PC-9 (cell line): ENCODE measurements at regions not wholly inside any gene's neighbourhood (a gene's known extent, or its start where the extent isn't known, plus 50 kb on each side); places are given as distances from the start of the nearest gene placed in this dataset.
"Not testable (repeated sequence)": the region's sequence is repeated elsewhere in the genome, so short reads cannot be mapped to it uniquely, and the experiment has no call there.

Experiments used
- BruUV-seq: library from RNA; stranded (reverse); fragments of 400-500 nt; replicated peaks from 2 replicates; lab custom pipeline; 2021; lab: Mats Ljungman, UMichigan
- CTCF ChIA-PET: fragments of 300-600 bp; sonication (Branson Sonifier 250); formaldehyde crosslinking; loops from one replicate; lab custom pipeline; 2022; ENCODE audit warnings: antibody characterized with exemption; lab: Charles Lee
- POLR2A ChIA-PET: fragments of 300-600 bp; sonication (Branson Sonifier 250); formaldehyde crosslinking; loops from one replicate; lab custom pipeline; 2022; ENCODE audit warnings: antibody characterized with exemption; ENCODE audit not compliant: unreplicated experiment; lab: Charles Lee
- DNase-seq, 2 experiments: peaks; one replicate each; pipeline versions ENCODE4 v3.0.0 to v3.0.0-alpha.2; 2015 to 2022; ENCODE audit warnings: mixed read lengths in 1 of 2
- H2AFZ ChIP-seq: fragments of 200-600 bp; sonication (generic); 2 replicates; pipeline ENCODE4 v1.8.1; 2017; ENCODE audit warnings: antibody characterized with exemption
- H3F3A ChIP-seq: fragments of 200-600 bp; sonication (generic); 2 replicates; pipeline ENCODE4 v1.8.1; 2017; ENCODE audit warnings: antibody characterized with exemption, mild to moderate bottlenecking, low read depth; ENCODE audit not compliant: insufficient read depth
- H3K27ac ChIP-seq: fragments of 200-600 bp; sonication (generic); 2 replicates; pipeline ENCODE4 v1.6.1; 2016; ENCODE audit warnings: mixed run types
- H3K27me3 ChIP-seq: fragments of 200-600 bp; sonication (generic); 2 replicates; pipeline ENCODE4 v1.6.1; 2016; ENCODE audit warnings: low read depth, mixed run types; ENCODE audit not compliant: insufficient read depth
- H3K36me3 ChIP-seq: fragments of 200-600 bp; sonication (generic); 2 replicates; pipeline ENCODE4 v1.6.1; 2016; ENCODE audit warnings: low read depth, mixed run types
- H3K4me1 ChIP-seq: fragments of 200-600 bp; sonication (generic); replicated peaks from 2 replicates; pipeline ENCODE4 v1.6.1; 2016; ENCODE audit warnings: mixed run types; ENCODE audit not compliant: insufficient read depth
- H3K4me2 ChIP-seq: fragments of 200-600 bp; sonication (generic); 2 replicates; pipeline ENCODE4 v1.6.1; 2017; ENCODE audit warnings: mixed run types
- H3K4me3 ChIP-seq: fragments of 200-600 bp; sonication (generic); 2 replicates; pipeline ENCODE4 v1.6.1; 2016; ENCODE audit warnings: mixed run types
- H3K79me2 ChIP-seq: fragments of 200-600 bp; sonication (generic); 2 replicates; pipeline ENCODE4 v1.6.1; 2017; ENCODE audit warnings: low read depth, mixed run types
- H3K9me2 ChIP-seq: fragments of 200-600 bp; sonication (generic); 2 replicates; pipeline ENCODE4 v1.8.1; 2017; ENCODE audit warnings: mild to moderate bottlenecking; ENCODE audit not compliant: insufficient read depth
- H3K9me3 ChIP-seq: fragments of 200-600 bp; sonication (generic); 2 replicates; pipeline ENCODE4 v1.8.1; 2016; ENCODE audit warnings: low read depth; ENCODE audit not compliant: insufficient read depth
- H4K20me1 ChIP-seq: fragments of 200-600 bp; sonication (generic); 2 replicates; pipeline ENCODE4 v1.8.1; 2017; ENCODE audit not compliant: insufficient read depth
- EZH2 ChIP-seq: fragments of 200-600 bp; sonication (generic); IDR thresholded peaks from 2 replicates; pipeline ENCODE4 v1.8.0; 2017; ENCODE audit warnings: antibody characterized with exemption, low read depth
- intact Hi-C: fragments of 100-400 bp; cut with micrococcal nuclease; formaldehyde crosslinking; loops from one replicate; pipeline ENCODE4 v1.10.0; 2022; ENCODE audit not compliant: unreplicated experiment
- TF ChIP-seq, protein P1 (sequence below): fragments of 200-600 bp; sonication (generic); conservative IDR thresholded peaks from 2 replicates; pipeline ENCODE4 v1.6.1; 2017; ENCODE audit warnings: mixed run types, antibody characterized with exemption, mild to moderate bottlenecking, moderate library complexity

DNA sequence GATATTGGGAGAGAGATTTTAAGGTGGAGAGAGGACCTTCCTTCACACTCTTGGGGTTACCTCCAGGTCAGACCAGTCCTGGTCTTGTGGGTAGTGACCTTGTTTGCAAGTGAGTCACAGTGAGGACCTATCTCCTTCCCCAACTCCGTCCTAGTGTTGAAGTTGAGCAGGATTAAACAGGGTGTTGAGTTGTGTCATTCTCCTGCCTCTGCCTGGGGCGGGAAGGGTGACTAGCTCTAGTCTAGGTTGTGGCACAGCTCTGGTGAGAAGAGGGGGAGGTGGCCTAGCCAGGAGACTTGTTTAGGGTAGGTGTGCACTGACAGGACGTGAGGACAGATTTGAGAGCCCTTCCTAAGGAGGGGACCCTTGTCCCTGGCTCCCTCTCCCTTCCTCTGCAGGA lies 119.6 kb upstream of the PITX1 start:
- H3K4me2 ChIP-seq: peak overlapping the region; percentile 63
- no peaks in the 10 kb centered on the region for H3K36me3 ChIP-seq
- no peaks in the 10 kb centered on the region for H3K27me3 ChIP-seq
- ChIA-PET CTCF (no interaction called here), POLR2A (no interaction called here)
- TF ChIP-seq, protein P1, sequence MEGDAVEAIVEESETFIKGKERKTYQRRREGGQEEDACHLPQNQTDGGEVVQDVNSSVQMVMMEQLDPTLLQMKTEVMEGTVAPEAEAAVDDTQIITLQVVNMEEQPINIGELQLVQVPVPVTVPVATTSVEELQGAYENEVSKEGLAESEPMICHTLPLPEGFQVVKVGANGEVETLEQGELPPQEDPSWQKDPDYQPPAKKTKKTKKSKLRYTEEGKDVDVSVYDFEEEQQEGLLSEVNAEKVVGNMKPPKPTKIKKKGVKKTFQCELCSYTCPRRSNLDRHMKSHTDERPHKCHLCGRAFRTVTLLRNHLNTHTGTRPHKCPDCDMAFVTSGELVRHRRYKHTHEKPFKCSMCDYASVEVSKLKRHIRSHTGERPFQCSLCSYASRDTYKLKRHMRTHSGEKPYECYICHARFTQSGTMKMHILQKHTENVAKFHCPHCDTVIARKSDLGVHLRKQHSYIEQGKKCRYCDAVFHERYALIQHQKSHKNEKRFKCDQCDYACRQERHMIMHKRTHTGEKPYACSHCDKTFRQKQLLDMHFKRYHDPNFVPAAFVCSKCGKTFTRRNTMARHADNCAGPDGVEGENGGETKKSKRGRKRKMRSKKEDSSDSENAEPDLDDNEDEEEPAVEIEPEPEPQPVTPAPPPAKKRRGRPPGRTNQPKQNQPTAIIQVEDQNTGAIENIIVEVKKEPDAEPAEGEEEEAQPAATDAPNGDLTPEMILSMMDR: no peak
- TF ChIP-seq EZH2: no peak
- no peaks in the 10 kb centered on the region for H3K9me3 ChIP-seq
- H3K27ac ChIP-seq: peak overlapping the region; percentile 98
- H3K9me2 ChIP-seq: no peaks in the 10 kb centered on the region
- H3K4me3 ChIP-seq: no peak overlapping the region
- H2AFZ ChIP-seq: no peak overlapping the region
- no peaks in the 10 kb centered on the region for H3K79me2 ChIP-seq
- peak in 1 of 2 experiments; percentile 96 for DNase-seq
- BruUV-seq: no TSS peak
- no peaks in the 10 kb centered on the region for H4K20me1 ChIP-seq
- intact Hi-C loops: no loop called here
- peaks cover 63% of the 10 kb centered on the region for H3K4me1 ChIP-seq
- H3F3A ChIP-seq: peaks cover 44% of the 10 kb centered on the region

DNA sequence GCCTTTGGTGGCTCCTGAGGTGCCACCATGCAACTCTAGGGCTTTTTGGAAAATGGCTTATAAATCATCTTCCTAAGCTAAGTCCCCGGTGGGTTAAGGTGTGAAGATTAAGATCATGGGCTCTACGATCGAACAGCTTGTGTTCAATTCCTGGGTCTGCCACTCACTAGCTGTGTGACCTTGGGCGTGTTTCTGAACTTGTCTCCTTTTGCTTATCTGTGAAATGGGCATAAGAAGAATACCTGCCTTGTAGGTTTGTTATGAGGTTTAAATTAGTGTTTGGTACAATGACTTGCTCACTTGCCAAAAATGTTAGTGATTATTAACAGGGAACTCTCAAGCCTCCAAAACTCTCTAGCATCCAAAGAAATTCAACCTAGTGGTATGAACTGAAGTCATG lies 119.2 kb upstream of the PITX1 start:
- intact Hi-C loops: no loop called here
- Histone ChIP-seq H3K9me3 (no peaks in the 10 kb centered on the region), H3K9me2 (no peaks in the 10 kb centered on the region), H3K4me1 (peaks cover 59% of the 10 kb centered on the region), H3K27me3 (no peaks in the 10 kb centered on the region), H3K27ac (peak overlapping the region; percentile 98), H4K20me1 (no peaks in the 10 kb centered on the region), H3K79me2 (no peaks in the 10 kb centered on the region), H3K4me3 (no peak overlapping the region), H2AFZ (no peak overlapping the region), H3K36me3 (no peaks in the 10 kb centered on the region), H3K4me2 (peak overlapping the region; percentile 63), H3F3A (peaks cover 44% of the 10 kb centered on the region)
- TF ChIP-seq, protein P1: no peak
- TF ChIP-seq EZH2: no peak
- BruUV-seq: no TSS peak
- ChIA-PET CTCF (no interaction called here), POLR2A (no interaction called here)
- no peak for DNase-seq

DNA sequence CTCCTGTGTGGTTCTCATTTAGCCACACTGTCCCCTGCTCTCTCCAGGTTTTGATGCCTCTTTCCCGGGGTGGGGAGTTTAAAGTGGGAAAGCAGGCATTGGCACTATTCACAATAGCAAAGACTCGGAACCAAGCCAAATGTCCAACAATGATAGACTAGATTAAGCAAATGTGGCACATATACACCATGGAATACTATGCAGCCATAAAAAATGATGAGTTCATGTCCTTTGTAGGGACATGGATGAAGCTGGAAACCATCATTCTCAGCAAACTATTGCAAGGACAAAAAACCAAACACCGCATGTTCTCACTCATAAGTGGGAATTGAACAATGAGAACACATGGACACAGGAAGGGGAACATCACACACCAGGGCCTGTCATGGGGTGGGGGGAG lies 117.6 kb upstream of the PITX1 start:
- H3K9me2 ChIP-seq, H3K27ac ChIP-seq, H3K4me3 ChIP-seq, H2AFZ ChIP-seq, H3K4me2 ChIP-seq, H4K20me1 ChIP-seq, H3K36me3 ChIP-seq, CTCF ChIA-PET, H3K27me3 ChIP-seq, H3K79me2 ChIP-seq, BruUV-seq, POLR2A ChIA-PET, H3K9me3 ChIP-seq, intact Hi-C loops, DNase-seq: not testable (repeated sequence)
- Histone ChIP-seq H3K4me1 (peaks cover 43% of the 10 kb centered on the region), H3F3A (peaks cover 31% of the 10 kb centered on the region)

DNA sequence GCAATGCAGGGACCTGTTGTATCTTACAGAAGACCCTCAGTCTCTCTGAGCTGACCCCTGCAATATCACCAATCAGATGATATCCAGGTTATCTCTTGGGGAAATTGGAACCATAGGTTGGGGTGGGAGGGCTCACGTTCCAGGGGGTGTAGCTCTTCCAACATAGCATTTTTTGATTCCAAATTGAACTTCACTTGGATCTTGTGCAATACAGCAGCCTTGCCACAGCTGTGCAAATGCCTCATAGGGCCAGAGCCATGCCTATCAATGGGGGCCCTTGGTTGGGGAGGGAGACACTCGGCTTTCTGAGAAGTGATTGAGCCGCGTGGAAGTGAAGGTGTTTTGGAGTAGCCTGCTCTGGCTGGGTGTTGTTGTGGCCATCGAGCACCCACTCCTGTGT lies 117.2 kb upstream of the PITX1 start:
- H3K79me2 ChIP-seq: no peaks in the 10 kb centered on the region
- no peak overlapping the region for H3K4me2 ChIP-seq
- no peaks in the 10 kb centered on the region for H3K9me2 ChIP-seq
- peaks cover 29% of the 10 kb centered on the region for H3F3A ChIP-seq
- intact Hi-C loops: no loop called here
- ChIA-PET POLR2A (no interaction called here), CTCF (no interaction called here)
- H3K4me1 ChIP-seq: peaks cover 39% of the 10 kb centered on the region
- H3K27me3 ChIP-seq: no peaks in the 10 kb centered on the region
- no TSS peak for BruUV-seq
- no peaks in the 10 kb centered on the region for H3K36me3 ChIP-seq
- no peaks in the 10 kb centered on the region for H3K9me3 ChIP-seq
- H4K20me1 ChIP-seq: no peaks in the 10 kb centered on the region
- no peak overlapping the region for H3K27ac ChIP-seq
- DNase-seq: no peak
- no peak overlapping the region for H3K4me3 ChIP-seq
- H2AFZ ChIP-seq: no peak overlapping the region
- no peak for TF ChIP-seq EZH2
- TF ChIP-seq, protein P1: no peak
